ENCODE measurements at regions not wholly inside any gene's neighbourhood (a gene's known extent, or its start where the extent isn't known, plus 50 kb on each side); places are given as distances from the start of the nearest gene placed in this dataset.

GRCh38 chr7:46928719-46929118 lies 653.2 kb downstream of the TNS3 start:
- Histone ChIP-seq H3K36me3 (no peaks in the 10 kb centered on the region), H3K27ac (no peak overlapping the region), H3K9me3 (no peaks in the 10 kb centered on the region), H3K4me1 (peaks cover 0 to 12% of the 10 kb centered on the region in 2 donors), H3K4me3 (no peak overlapping the region), H3K27me3 (no peaks in the 10 kb centered on the region)
- ATAC-seq (no peak), DNase-seq (no peak)
- TF ChIP-seq POLR2A (IDR thresholded peaks at IDR 0.05) (no peak), CTCF (IDR thresholded peaks at IDR 0.05 in 4 of 5, conservative IDR thresholded peaks at IDR 0.05 in 1 of 5) (no peak)
- intact Hi-C loops (cut with DNase I; ENCODE audit: low total_unique reads) (no loop called here), in situ Hi-C loops (cut with MboI; ENCODE audit: low sequenced_read_pairs in 4 of 4) (no loop called here)

GRCh38 chr7:46927131-46927810 lies 654.6 kb downstream of the TNS3 start:
- no peak for ATAC-seq
- H3K27ac ChIP-seq, result no peak overlapping the region
- H3K4me3 ChIP-seq, result no peak overlapping the region
- TF ChIP-seq POLR2A (IDR thresholded peaks at IDR 0.05) (no peak), CTCF (IDR thresholded peaks at IDR 0.05 in 4 of 5, conservative IDR thresholded peaks at IDR 0.05 in 1 of 5) (no peak)
- H3K36me3 ChIP-seq, result no peaks in the 10 kb centered on the region
- DNase-seq, result no peak
- H3K9me3 ChIP-seq, result no peaks in the 10 kb centered on the region
- in situ Hi-C loops (cut with MboI; ENCODE audit: low sequenced_read_pairs in 4 of 4), result no loop called here
- intact Hi-C loops (cut with DNase I; ENCODE audit: low total_unique reads), result no loop called here
- H3K27me3 ChIP-seq, result no peaks in the 10 kb centered on the region
- H3K4me1 ChIP-seq, result no peaks in the 10 kb centered on the region

- Histone ChIP-seq H3K9me3 (no peaks in the 10 kb centered on the region), H3K27ac (no peak overlapping the region), H3K36me3 (no peaks in the 10 kb centered on the region), H3K27me3 (no peaks in the 10 kb centered on the region), H3K4me1 (no peaks in the 10 kb centered on the region), H3K4me3 (no peak overlapping the region)
- intact Hi-C loops (cut with DNase I; ENCODE audit: low total_unique reads) (no loop called here), in situ Hi-C loops (cut with MboI; ENCODE audit: low sequenced_read_pairs in 4 of 4) (no loop called here)
- DNase-seq, result no peak
- no peak for ATAC-seq
- TF ChIP-seq CTCF (IDR thresholded peaks at IDR 0.05 in 4 of 5, conservative IDR thresholded peaks at IDR 0.05 in 1 of 5) (no peak), POLR2A (IDR thresholded peaks at IDR 0.05) (no peak)
Measured at GRCh38 chr7:46916581-46916980, 665.3 kb downstream of the TNS3 start.

GRCh38 chr7:46912692-46913091 lies 669.2 kb downstream of the TNS3 start:
- TF ChIP-seq POLR2A (IDR thresholded peaks at IDR 0.05) (no peak), CTCF (IDR thresholded peaks at IDR 0.05 in 4 of 5, conservative IDR thresholded peaks at IDR 0.05 in 1 of 5) (no peak)
- in situ Hi-C loops (cut with MboI; ENCODE audit: low sequenced_read_pairs in 4 of 4), result no loop called here
- no peak overlapping the region for H3K4me3 ChIP-seq

GRCh38 chr7:46909601-46910051 lies 672.3 kb downstream of the TNS3 start:
- Histone ChIP-seq H3K4me3 (no peak overlapping the region), H3K36me3 (no peaks in the 10 kb centered on the region), H3K9me3 (no peaks in the 10 kb centered on the region), H3K27me3 (no peaks in the 10 kb centered on the region), H3K27ac (no peak overlapping the region), H3K4me1 (no peaks in the 10 kb centered on the region)
- in situ Hi-C loops (cut with MboI; ENCODE audit: low sequenced_read_pairs in 4 of 4) (no loop called here), intact Hi-C loops (cut with DNase I; ENCODE audit: low total_unique reads) (no loop called here)
- DNase-seq (no peak), ATAC-seq (no peak)
- TF ChIP-seq CTCF (IDR thresholded peaks at IDR 0.05 in 4 of 5, conservative IDR thresholded peaks at IDR 0.05 in 1 of 5) (no peak), POLR2A (IDR thresholded peaks at IDR 0.05) (no peak)

More at GRCh38 chr7:46912692-46913091, 669.2 kb downstream of the TNS3 start:
- no peaks in the 10 kb centered on the region for H3K36me3 ChIP-seq
- no peak for ATAC-seq
- DNase-seq, result no peak
- no peaks in the 10 kb centered on the region for H3K27me3 ChIP-seq
- H3K4me1 ChIP-seq, result no peaks in the 10 kb centered on the region
- intact Hi-C loops (cut with DNase I; ENCODE audit: low total_unique reads), result no loop called here
- H3K27ac ChIP-seq, result no peak overlapping the region
- H3K9me3 ChIP-seq, result no peaks in the 10 kb centered on the region
